Stimulated activated CD8-positive, alpha-beta memory T cell treated with anti-CD3 and anti-CD28 coated beads, Interleukin-4, amount 100 ng/mL, for 48 hours (primary cell): ENCODE measurements at regions not wholly inside any gene's neighbourhood (a gene's known extent, or its start where the extent isn't known, plus 50 kb on each side); places are given as distances from the start of the nearest gene placed in this dataset.

Source experiments
- DNase-seq: peaks from one replicate; pipeline ENCODE4 v3.0.0-alpha.2; 2020

DNA sequence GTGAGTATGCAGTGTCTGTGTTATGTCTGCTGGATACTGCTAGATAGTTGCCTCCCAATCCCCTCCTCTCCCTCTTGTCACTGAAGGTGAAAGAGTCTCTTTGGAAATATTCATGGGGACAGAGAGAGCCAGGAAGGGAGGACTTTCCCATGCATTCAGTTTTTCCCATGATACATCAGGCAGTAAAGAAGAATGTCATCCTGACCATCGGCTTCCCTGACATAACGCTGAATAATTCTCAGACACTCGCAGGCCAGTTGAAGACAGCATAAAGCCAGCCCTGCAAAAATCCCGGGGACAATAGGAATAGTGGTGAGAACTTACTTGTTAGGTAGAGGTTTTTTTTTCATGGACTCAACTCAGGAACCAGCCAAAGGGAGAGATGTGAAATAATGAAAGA, 58.1 kb downstream of the KLF4 start:
- no peak for DNase-seq

GRCh38 chr9:107430071-107430470, 59.5 kb downstream of the KLF4 start:
- no peak for DNase-seq

DNA sequence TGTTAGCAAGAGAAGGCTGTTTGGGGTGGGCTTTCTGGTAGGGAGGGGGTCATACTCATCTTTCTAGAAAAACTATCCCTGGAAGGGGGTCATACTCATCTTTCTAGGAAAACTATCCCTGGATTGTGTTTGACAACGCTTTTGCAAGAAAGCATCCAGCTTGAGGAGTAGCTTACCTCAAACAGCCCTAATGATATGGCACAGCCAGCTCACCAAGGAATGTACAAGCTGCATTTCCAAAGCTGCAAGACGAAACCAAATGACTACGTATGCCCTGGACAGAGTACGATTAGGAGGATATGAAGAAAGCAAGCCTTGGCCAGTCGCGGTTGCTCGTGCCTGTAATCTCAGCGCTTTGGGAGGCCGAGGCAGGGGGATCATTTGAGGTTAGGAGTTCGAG, 63.4 kb downstream of the KLF4 start:
- DNase-seq = no peak

- DNase-seq = peak; percentile 80
These were observed 64.2 kb downstream of the KLF4 start for GRCh38 chr9:107425101-107426025.

GRCh38 chr9:107423540-107423939, 66.0 kb downstream of the KLF4 start:
- no peak for DNase-seq

GRCh38 chr9:107422189-107423185, 67.1 kb downstream of the KLF4 start:
- peak; percentile 53 for DNase-seq

GRCh38 chr9:107410420-107410819, 79.1 kb downstream of the KLF4 start:
- DNase-seq = no peak

DNA sequence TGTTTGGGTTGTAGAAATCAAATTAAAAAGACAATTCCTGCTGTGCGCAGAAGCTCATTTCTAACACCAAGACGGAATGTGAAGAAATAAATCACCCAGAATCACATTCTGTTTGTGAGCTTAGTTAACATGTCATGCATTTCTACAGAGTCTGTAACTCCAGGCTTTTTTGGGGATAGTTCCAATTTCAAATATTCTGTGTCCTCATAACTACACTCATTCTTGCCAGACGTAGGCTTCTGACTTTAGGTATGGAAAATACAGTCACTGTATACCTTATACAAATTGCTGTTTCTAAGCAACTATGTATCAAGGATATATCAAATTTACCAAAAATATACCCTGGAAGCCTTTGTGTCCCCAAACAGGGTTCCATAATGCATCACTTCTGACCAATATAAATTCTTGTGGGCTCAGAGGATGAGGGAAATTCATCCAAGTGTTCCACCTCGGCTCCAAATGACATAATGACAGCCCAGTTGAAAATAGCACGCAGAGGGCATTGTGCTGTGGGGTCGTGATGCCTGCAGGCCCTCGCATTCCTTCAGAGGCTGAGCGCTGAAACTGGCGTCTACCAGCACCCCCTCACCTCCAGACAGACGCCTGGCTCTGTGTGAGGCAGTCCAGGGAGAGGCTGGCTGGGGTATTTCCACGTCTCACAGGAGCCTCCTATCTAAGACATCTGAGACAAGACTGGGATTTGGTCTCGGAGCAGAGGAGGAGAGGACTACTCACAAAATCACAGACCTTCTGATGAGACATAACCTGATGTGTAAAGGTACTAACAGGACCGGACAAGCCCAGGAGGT, 79.8 kb downstream of the KLF4 start:
- no peak for DNase-seq

DNA sequence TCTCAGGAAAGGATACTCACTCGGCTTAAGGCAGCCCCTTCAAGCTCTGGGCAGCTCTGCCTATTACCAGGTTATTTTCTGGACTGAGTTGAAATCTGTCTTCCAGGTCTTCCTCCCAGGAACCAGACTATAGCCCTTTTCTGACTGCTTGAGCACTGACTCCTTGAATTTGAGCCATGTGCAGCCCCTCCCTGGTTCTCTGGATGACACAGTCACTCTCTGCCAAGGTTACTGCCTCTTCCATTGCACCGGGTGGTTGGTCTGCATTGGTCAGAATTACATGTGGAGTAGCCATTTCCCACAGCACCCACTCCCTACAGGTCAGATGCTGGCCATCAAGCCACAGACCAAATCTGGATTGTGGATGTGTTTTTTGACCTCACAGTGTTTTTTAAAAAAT, 81.9 kb downstream of the KLF4 start:
- DNase-seq = no peak

DNA sequence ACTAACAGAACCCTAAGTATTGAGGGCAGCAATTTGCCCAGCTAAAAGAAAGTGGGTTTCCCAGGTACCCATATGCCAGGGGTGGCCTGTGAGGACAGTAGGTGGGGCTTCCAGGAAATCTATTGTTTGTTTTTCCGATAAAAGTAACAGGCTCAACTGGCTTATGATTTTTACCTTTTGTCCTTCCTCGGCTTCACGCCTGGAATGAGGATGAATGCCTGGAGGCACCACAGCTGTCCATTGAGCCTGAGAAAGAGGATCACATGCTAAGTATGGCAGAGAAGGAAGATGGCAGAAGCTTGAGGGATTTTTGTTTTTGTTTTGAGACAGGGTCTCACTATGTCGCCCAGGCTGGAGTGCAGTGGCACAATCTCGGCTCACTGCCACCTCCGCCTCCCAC, 84.1 kb downstream of the KLF4 start:
- DNase-seq = no peak

DNA sequence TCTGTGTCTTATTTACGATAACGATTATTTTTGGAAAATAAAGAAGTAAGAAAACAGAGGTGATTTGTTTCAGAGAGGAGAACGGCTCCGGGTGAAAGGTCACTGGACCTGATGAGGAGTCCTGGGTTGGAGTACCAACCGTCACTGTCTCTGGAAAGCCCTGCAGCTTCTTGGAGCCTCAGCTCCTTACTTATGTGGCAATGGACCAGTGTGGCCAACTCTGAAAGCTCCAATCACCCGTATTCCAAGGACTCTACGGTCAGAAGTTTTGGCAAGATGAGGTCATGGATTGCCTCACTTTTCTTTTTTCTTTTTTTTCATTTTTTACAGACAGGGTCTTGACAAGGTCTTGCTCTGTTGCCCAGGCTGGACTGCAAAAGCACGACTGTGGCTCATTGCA, 84.8 kb downstream of the KLF4 start:
- no peak for DNase-seq

DNA sequence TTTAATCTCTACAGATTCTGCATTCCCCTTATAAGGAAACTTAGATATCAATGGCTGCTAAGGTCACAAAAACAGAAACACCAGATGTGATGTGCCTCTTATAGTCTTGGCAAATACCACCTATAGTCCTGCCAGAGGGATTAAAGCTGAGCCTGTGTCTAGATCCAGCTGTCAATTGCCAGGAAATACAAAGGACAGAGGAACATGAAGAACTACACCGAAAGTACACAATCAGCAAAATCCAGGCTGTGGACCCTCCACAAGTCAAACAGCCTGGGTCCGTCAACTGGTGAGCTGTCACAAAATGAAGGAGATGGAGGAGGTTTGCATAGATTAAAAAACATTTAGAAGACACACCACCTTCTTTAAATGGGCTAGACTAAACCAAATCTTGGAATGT, 85.4 kb downstream of the KLF4 start:
- no peak for DNase-seq

- no peak for DNase-seq
These were observed 92.2 kb downstream of the KLF4 start for GRCh38 chr9:107397076-107398044.

DNA sequence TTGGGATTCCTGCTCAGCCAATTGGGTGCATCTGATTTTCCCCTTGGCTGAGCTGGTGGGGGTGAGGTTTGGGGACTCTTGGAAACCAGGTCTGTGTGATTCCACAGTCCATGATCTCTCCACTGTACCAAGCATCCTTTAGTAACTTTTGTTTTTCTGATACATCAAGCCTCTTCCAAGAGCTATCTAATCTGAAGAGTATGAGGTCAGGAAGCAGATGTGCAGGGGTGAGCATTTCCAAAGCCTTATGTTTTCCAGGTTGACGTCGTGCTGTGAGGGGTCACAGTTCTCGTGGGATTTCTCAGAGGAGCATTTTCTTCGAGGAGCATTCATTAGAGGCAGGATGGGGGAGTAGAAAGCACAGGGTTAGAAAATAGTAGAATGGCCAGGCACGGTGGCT, 95.3 kb downstream of the KLF4 start:
- DNase-seq = no peak

- DNase-seq = no peak
These were observed 98.8 kb downstream of the KLF4 start for GRCh38 chr9:107390778-107391177.

DNA sequence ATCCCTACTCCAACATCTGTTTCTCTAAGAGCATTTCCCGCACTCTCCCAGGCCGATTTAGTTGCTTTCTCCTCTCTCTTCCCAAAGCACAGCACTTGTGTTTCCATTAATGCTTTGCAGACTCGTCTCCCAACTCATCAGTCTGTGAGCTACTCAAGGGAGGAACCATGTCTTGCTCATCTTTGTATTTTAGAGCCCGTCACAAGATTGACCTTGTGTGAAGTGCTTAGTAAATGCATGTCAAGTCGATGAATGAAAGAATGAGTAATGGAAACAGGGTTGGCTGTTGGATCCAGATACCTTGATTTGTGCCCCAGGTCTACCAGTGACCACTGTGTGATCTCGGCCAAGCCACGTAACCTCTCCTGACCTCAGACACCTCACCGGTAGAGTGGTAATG, 99.3 kb downstream of the KLF4 start:
- no peak for DNase-seq

- DNase-seq = no peak
These were observed 99.9 kb downstream of the KLF4 start for GRCh38 chr9:107389617-107390071.

GRCh38 chr9:107388890-107389289, 100.7 kb downstream of the KLF4 start:
- no peak for DNase-seq

DNA sequence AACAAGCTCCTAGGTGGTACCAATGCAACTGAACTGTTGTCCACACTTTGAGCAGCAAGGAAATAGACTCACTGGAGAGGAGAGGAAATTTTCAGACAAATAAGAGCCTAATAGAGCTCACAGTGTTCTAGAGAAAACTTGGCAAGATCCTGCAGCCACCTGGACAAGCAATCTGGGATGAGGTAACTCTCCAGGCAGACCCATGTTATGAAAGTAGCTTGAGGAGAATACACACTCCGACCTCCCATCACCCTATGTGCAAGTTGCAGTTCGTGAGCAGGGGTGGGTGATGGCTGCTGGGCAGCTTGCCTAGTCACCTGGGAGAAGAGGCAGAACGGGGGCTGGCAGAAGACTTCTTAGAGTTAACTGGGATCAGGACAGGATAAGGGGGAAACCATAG, 102.2 kb downstream of the KLF4 start:
- no peak for DNase-seq

DNA sequence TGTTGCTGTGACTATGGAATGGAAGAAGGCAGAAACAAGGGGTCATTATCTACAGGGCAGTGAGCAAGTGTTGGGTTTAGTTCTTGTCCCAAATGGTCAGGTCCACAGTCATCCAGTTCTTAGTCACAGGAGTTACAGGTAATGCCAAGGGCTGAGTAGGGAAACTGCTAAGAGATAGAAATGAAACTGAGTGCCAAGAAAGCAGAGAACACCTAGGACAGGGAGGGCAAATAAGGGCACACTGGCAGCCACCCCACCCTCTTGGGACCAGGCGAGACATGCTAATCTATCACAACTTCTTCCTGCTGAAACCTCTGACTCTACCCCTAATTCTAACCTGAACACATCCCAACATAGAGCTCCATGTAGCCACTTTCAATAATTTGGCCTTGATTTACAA, 103.2 kb downstream of the KLF4 start:
- no peak for DNase-seq
